Activated CD4-positive, alpha-beta T cell treated with anti-CD3 and anti-CD28 coated beads, Interleukin-2, Interleukin-4, amounts not matched to agents 100 ng/mL and 50 ng/mL, durations not matched to agents 16 hours and 8 hours (primary cell): ENCODE measurements at regions not wholly inside any gene's neighbourhood (a gene's known extent, or its start where the extent isn't known, plus 50 kb on each side); places are given as distances from the start of the nearest gene placed in this dataset.
A peak's percentile ranks its signal among the peaks of the same experiment; 100 is the strongest.
"Not testable (repeated sequence)": the region's sequence is repeated elsewhere in the genome, so short reads cannot be mapped to it uniquely, and the experiment has no call there.

Source experiments
- DNase-seq: peaks from one replicate; pipeline ENCODE4 v3.0.0-alpha.2; 2020; ENCODE audit warnings: low spot score

DNA sequence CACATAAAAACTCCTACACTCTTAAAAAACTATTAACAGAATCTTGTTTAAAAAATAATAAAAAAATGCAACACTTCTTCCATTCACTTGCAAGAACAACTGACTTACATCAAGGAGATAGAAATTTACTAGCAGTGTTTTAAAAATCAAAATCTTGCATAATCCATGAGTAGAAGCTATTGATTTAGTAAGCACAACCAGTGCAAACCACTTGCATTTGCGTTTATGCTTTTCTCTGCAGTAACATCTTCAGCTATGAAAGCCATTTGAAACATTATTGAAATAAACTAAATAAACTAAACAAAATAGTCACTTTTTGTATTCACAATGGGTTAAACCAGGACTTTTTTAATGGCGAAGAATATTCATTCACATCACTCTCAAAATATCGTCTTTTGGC lies 389.2 kb upstream of the EMCN start:
- DNase-seq: no peak

DNA sequence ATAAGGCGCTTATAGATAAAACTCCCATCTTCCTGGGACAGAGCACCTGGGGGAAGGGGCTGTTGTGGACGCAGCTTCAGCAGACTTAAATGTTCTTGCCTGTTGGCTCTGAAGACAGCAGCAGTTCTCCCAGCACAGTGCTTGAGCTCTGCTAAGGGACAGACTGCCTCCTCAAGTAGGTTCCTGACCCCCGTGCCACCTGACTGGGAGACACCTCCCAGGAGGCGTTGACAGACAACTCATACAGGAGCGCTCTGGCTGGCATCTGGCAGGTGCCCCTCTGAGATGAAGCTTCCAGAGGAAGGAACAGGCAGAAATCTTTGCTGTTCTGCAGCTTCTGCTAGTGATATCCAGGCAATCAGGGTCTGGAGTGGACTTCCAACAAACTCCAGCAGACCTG lies 383.1 kb upstream of the EMCN start:
- DNase-seq: not testable (repeated sequence)

DNA sequence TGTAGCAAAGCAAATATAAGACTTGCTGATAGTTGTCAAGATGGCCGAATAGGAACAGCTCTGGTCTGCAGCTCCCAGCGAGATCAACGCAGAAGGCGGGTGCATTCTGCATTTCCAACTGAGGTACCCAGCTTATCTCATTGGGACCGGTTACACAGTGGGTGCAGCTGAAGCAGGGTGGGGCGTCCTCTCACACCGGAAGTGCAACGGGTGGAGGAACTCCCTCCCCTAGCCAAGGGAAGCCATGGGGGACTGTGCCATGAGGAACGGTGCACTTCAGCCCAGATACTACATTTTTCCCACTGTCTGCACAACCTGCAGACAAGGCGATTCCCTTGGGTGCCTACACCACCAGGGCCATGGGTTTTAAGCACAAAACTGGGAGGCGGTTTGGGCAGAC lies 382.3 kb upstream of the EMCN start:
- DNase-seq: no peak

GRCh38 chr4:100898844-100899243 lies 381.0 kb upstream of the EMCN start:
- DNase-seq: no peak

DNA sequence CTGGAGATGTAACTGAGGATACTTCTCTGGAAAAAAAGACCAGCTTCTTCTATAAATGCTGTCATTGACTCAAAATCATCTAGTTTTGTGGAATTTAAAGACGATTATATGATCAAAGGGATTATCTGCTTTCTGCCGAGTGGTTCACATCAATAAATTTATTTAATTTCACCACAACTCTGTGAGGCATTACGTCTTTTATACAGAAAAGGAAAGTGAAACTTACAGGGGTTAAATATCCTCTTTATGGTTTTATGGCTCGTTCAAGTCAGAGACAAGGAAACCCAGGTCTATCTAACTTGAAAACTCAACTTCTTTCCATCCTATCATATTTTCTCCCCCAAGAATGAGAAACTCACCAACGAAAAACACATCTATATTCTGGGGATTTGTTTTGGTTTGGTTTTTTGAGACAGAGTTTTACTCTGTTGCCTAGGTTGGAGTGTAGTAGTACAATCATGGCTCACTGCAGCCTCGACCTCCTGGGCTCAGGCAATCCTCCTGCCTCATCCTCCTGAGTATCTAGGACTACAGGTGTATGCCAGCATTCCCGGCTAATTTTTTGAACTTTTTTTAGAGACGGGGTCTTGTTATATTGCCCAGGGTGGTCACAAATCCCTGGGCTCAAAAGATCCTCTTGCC lies 377.9 kb upstream of the EMCN start:
- peak; percentile 28 for DNase-seq

- no peak for DNase-seq
These were observed 376.6 kb upstream of the EMCN start for GRCh38 chr4:100894339-100894870.

DNA sequence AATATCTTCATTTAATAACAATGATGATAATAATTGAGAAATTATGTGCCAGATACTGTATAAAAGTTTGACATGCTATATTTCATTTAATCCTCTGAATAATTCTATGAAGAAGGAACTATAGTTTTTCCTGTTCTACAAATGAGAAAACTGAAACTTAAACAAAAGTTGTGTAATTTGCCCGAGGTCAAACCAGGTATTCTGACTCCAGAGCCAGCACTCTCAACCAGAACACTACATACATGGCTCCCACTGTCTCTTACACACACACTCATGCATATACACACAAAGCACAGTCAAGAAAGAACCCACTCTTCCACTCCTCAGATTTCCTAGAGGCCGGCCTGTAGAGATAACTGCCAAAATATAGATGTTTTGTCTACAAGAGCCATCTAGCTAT lies 374.0 kb upstream of the EMCN start:
- no peak for DNase-seq

- peak; percentile 6 for DNase-seq
These were observed 372.1 kb upstream of the EMCN start for GRCh38 chr4:100889898-100890297.

DNA sequence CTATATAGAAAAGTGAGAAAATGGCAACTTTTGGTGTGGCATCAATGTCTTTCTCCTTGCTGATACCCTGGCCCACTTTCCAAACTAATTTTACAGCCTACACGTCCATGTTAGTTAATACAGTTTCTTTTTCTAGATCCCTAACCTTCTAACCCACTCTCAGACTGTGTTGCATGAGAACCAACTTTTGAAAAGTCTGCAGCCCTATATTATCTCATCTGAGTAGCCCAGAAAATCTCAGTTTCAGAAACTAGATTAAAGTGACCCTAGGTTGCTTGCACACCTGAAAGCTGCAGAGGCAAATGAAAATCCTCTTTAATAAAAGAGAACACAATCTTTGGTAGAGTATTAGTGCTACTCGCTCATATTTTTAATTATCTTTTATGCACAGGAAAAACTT lies 371.6 kb upstream of the EMCN start:
- no peak for DNase-seq

DNA sequence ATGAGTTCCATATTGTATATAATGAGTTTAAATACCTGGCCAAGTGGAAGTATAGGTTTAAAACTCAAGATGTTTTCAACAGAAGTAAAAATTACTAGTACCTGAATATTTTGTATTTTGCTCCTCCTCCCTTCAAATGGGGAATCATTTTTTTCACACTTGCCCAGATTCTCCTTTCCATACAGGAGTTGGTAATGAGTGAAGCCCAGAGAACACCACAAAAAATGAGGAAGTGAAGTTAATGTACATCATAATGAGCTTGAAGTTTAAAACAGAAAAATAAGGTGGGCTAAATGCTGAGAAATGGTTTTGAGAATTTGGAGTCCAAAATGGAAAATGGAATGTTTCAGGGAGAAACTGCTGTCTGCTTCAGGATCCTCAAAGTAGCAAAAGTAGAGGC lies 364.8 kb upstream of the EMCN start:
- DNase-seq: no peak

- no peak for DNase-seq
These were observed 363.5 kb upstream of the EMCN start for GRCh38 chr4:100881283-100881682.

DNA sequence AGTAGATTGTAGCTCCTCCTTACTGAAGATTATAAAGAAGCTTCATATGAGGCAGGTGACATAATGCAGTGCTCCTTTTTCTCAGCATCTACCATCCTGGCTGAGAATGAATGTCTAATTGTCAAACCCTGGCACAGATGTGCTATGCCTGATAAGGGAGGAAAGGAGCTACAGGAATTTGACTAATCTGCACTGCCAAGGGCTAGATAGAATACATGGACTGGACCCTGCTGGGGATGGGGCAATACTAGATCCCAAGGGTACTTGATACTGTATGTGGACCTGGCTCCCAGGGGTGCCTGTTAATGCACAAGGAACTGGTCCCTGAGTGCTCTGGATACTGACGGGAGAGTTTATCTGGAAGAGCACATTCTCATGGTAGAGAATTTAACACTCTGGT lies 362.2 kb upstream of the EMCN start:
- no peak for DNase-seq

DNA sequence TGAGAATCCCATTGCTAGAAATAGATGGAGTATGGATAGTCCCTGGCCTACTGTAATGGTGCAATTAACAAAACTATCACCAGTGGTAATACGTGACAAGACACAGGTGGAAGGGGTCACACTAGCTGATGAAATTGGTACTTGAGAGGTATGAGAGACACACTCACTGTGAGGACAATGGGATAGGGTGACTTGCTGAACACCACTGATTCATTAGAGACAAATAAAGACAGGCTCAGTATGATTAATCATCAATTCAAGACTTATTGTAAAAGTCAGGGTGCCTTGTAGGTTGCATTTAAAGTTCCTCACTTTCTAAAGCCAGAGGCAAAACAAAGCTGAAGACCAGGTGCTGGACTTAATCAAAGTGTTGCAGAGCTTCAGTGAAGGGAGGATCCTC lies 361.6 kb upstream of the EMCN start:
- no peak for DNase-seq

DNA sequence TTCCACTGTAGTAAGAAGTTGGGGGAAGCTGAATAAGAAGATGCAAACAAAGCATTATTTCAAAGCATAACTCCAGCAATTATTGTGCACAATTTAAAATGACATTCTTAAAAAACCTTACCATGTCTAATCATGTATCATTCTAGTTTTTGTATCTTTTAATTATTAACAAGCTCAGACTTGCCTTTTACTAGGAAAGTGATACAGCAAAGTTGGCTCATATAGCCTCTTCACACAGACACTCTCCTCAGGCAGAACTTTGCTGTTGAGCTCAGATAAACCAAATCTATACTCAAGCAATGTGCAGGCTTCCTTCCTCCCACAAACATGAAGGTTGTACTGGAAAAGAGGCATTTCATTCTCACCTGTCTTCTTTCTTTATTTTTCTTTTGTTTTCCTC lies 358.7 kb upstream of the EMCN start:
- DNase-seq: no peak

- no peak for DNase-seq
These were observed 357.7 kb upstream of the EMCN start for GRCh38 chr4:100875296-100876068.

DNA sequence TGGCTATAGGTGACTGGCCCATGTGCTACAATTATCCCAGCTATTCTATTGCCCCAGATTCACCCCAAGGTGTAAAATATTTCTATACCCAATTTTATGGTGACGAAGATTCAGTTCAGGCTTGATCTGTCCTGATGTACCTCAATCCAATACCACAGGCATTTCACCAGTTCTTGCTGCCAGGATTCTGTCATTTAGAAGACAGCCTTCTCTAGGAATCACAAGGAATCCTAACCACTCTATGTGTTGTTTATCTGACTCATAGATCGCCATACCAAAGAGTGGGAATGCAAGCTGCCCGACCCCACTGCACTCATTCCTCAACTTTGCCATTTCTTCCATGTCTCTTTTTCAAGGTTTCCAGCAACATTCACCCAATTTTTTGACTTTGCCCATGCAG lies 355.0 kb upstream of the EMCN start:
- DNase-seq: no peak

DNA sequence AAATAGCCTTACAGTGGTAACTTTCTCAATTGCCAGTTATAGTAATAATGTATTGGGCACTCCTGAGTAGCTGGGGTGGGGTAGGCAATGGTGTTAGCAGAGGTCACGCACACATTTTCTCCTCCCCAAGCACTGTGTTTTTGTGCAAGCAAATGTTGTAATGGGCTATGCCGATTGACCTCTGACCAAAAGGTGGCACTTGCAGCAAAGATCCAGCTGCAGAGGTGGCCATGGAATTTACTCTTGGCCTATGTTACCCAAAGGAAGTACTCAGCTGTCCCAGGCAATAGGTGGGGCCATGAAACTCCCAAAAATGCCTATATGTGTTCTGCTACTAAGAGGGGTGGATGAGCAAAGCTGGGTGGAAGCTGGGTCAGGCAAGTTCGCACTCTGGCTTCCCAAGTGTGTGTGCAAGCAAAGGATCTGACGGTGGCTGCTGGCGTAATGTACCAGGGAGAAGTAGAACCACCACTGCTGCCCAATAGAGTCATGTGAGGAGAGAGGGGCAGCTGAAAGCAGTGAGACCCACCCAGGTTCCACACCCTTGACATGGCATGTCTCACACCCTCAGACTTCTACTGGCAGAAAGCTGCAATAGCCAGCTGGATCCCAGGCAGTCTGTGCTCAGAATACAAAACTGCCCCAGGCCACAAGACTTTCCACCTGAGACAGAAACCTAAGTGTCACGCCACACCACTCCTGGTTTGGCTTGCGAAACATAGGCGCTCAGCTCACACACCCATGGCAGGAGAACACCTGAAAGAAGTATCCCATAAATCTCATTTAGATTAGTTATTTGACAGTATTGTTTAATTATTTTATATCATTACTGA lies 353.3 kb upstream of the EMCN start:
- no peak for DNase-seq

GRCh38 chr4:100869276-100869675 lies 351.5 kb upstream of the EMCN start:
- no peak for DNase-seq

GRCh38 chr4:100868281-100868680 lies 350.5 kb upstream of the EMCN start:
- not testable (repeated sequence) for DNase-seq

DNA sequence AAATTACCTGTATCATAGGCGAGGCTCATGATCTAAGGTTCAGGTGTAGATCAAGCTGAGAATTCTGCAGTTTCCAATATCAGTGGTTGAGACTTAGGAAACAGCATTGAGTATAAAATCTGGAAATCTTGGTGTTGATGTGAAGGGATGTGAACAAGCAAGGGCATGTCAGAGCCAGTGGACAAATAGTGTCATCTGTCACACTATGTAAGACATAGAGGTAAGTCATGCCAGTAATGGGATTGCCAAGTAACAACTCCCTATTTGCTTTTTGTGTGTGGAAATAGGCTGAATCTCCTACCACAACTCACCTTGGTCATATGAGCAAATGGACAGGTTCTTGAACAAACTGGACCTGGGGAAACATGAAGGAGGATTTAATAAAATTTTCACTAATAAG lies 334.5 kb upstream of the EMCN start:
- no peak for DNase-seq

GRCh38 chr4:100849319-100849718 lies 331.5 kb upstream of the EMCN start:
- no peak for DNase-seq

DNA sequence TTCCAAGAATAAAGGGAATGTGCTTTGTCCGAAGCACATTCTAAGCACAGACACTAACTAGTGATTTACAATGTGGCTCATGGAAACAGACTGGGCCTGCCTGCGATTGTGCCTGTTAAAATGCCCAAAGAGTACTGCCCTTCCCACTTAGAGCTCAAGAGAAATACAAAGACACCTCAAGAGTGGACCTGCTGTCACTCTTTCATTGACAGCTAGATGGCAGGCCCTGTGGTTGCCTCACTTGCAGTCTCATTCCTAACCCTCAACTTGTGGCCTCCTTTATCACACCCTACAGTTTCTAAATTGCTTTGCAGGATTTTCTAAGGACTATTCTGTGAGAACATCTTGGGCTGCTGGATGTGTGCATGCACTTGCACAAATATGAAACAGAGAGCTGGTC lies 331.0 kb upstream of the EMCN start:
- peak; percentile 67 for DNase-seq

- DNase-seq: peak; percentile 34
These were observed 326.1 kb upstream of the EMCN start for GRCh38 chr4:100843910-100844309.
